PC-9 (cell line): ENCODE measurements at regions not wholly inside any gene's neighbourhood (a gene's known extent, or its start where the extent isn't known, plus 50 kb on each side); places are given as distances from the start of the nearest gene placed in this dataset.

ENCODE experiments used
- BruUV-seq: library from RNA; stranded (reverse); fragments of 400-500 nt; replicated peaks from 2 replicates; lab custom pipeline; 2021; lab: Mats Ljungman, UMichigan
- CTCF ChIA-PET: fragments of 300-600 bp; sonication (Branson Sonifier 250); formaldehyde crosslinking; loops from one replicate; lab custom pipeline; 2022; ENCODE audit warnings: antibody characterized with exemption; lab: Charles Lee
- POLR2A ChIA-PET: fragments of 300-600 bp; sonication (Branson Sonifier 250); formaldehyde crosslinking; loops from one replicate; lab custom pipeline; 2022; ENCODE audit warnings: antibody characterized with exemption; ENCODE audit not compliant: unreplicated experiment; lab: Charles Lee
- DNase-seq, 2 experiments: peaks; one replicate each; pipeline versions ENCODE4 v3.0.0 to v3.0.0-alpha.2; 2015 to 2022; ENCODE audit warnings: mixed read lengths in 1 of 2
- H2AFZ ChIP-seq: fragments of 200-600 bp; sonication (generic); 2 replicates; pipeline ENCODE4 v1.8.1; 2017; ENCODE audit warnings: antibody characterized with exemption
- H3F3A ChIP-seq: fragments of 200-600 bp; sonication (generic); 2 replicates; pipeline ENCODE4 v1.8.1; 2017; ENCODE audit warnings: antibody characterized with exemption, mild to moderate bottlenecking, low read depth; ENCODE audit not compliant: insufficient read depth
- H3K27ac ChIP-seq: fragments of 200-600 bp; sonication (generic); 2 replicates; pipeline ENCODE4 v1.6.1; 2016; ENCODE audit warnings: mixed run types
- H3K27me3 ChIP-seq: fragments of 200-600 bp; sonication (generic); 2 replicates; pipeline ENCODE4 v1.6.1; 2016; ENCODE audit warnings: low read depth, mixed run types; ENCODE audit not compliant: insufficient read depth
- H3K36me3 ChIP-seq: fragments of 200-600 bp; sonication (generic); 2 replicates; pipeline ENCODE4 v1.6.1; 2016; ENCODE audit warnings: low read depth, mixed run types
- H3K4me1 ChIP-seq: fragments of 200-600 bp; sonication (generic); replicated peaks from 2 replicates; pipeline ENCODE4 v1.6.1; 2016; ENCODE audit warnings: mixed run types; ENCODE audit not compliant: insufficient read depth
- H3K4me2 ChIP-seq: fragments of 200-600 bp; sonication (generic); 2 replicates; pipeline ENCODE4 v1.6.1; 2017; ENCODE audit warnings: mixed run types
- H3K4me3 ChIP-seq: fragments of 200-600 bp; sonication (generic); 2 replicates; pipeline ENCODE4 v1.6.1; 2016; ENCODE audit warnings: mixed run types
- H3K79me2 ChIP-seq: fragments of 200-600 bp; sonication (generic); 2 replicates; pipeline ENCODE4 v1.6.1; 2017; ENCODE audit warnings: low read depth, mixed run types
- H3K9me2 ChIP-seq: fragments of 200-600 bp; sonication (generic); 2 replicates; pipeline ENCODE4 v1.8.1; 2017; ENCODE audit warnings: mild to moderate bottlenecking; ENCODE audit not compliant: insufficient read depth
- H3K9me3 ChIP-seq: fragments of 200-600 bp; sonication (generic); 2 replicates; pipeline ENCODE4 v1.8.1; 2016; ENCODE audit warnings: low read depth; ENCODE audit not compliant: insufficient read depth
- H4K20me1 ChIP-seq: fragments of 200-600 bp; sonication (generic); 2 replicates; pipeline ENCODE4 v1.8.1; 2017; ENCODE audit not compliant: insufficient read depth
- EZH2 ChIP-seq: fragments of 200-600 bp; sonication (generic); IDR thresholded peaks from 2 replicates; pipeline ENCODE4 v1.8.0; 2017; ENCODE audit warnings: antibody characterized with exemption, low read depth
- intact Hi-C: fragments of 100-400 bp; cut with micrococcal nuclease; formaldehyde crosslinking; loops from one replicate; pipeline ENCODE4 v1.10.0; 2022; ENCODE audit not compliant: unreplicated experiment
- TF ChIP-seq, protein P1 (sequence below): fragments of 200-600 bp; sonication (generic); conservative IDR thresholded peaks from 2 replicates; pipeline ENCODE4 v1.6.1; 2017; ENCODE audit warnings: mixed run types, antibody characterized with exemption, mild to moderate bottlenecking, moderate library complexity

DNA sequence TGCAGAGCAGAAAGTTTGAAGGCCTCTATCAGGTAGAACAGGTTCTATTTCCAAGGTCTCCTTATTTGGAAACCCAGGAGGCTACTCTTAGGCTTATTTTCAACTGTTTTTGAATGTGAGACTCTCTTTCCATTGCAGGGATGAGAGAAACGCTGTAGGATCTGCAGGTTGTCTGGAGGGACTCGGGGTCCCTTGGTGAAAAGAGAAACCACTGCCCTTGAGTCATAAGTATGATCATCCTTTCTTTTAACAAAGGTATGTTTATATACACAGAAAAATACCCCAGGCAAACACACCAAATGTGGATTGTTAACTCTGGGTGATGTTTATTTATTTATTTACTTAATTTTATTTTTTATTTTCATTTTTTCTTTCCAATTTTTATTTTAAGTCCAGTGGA, 57.8 kb upstream of the MAX start:
- intact Hi-C loops = loop anchor here (5.0 kb wide), 1 partner anchor 58 kb away; the partner anchor contains the start of gene MAX
- BruUV-seq = no TSS peak
- no peaks in the 10 kb centered on the region for H4K20me1 ChIP-seq
- no peak overlapping the region for H3K4me3 ChIP-seq
- 0 out of 2 replicates have a peak, but pooled peaks cover under 1% of the 10 kb centered on the region for H3K9me3 ChIP-seq
- H3K4me1 ChIP-seq = peaks cover 12% of the 10 kb centered on the region
- TF ChIP-seq EZH2 = no peak
- TF ChIP-seq, protein P1, sequence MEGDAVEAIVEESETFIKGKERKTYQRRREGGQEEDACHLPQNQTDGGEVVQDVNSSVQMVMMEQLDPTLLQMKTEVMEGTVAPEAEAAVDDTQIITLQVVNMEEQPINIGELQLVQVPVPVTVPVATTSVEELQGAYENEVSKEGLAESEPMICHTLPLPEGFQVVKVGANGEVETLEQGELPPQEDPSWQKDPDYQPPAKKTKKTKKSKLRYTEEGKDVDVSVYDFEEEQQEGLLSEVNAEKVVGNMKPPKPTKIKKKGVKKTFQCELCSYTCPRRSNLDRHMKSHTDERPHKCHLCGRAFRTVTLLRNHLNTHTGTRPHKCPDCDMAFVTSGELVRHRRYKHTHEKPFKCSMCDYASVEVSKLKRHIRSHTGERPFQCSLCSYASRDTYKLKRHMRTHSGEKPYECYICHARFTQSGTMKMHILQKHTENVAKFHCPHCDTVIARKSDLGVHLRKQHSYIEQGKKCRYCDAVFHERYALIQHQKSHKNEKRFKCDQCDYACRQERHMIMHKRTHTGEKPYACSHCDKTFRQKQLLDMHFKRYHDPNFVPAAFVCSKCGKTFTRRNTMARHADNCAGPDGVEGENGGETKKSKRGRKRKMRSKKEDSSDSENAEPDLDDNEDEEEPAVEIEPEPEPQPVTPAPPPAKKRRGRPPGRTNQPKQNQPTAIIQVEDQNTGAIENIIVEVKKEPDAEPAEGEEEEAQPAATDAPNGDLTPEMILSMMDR = no peak
- DNase-seq = no peak
- no peaks in the 10 kb centered on the region for H3K36me3 ChIP-seq
- no peak overlapping the region for H2AFZ ChIP-seq
- CTCF ChIA-PET = interaction anchor here (0.6 kb wide), 2 partner anchors 256 to 669 kb away, joined by 3 read pairs; no protein-coding TSS in a partner anchor
- no peak overlapping the region for H3K27ac ChIP-seq
- POLR2A ChIA-PET = no interaction called here
- no peaks in the 10 kb centered on the region for H3K27me3 ChIP-seq
- H3K9me2 ChIP-seq = no peaks in the 10 kb centered on the region
- H3F3A ChIP-seq = peaks cover 13% of the 10 kb centered on the region; the same call in 1 of the 2 replicates
- no peaks in the 10 kb centered on the region for H3K79me2 ChIP-seq
- H3K4me2 ChIP-seq = no peak overlapping the region

DNA sequence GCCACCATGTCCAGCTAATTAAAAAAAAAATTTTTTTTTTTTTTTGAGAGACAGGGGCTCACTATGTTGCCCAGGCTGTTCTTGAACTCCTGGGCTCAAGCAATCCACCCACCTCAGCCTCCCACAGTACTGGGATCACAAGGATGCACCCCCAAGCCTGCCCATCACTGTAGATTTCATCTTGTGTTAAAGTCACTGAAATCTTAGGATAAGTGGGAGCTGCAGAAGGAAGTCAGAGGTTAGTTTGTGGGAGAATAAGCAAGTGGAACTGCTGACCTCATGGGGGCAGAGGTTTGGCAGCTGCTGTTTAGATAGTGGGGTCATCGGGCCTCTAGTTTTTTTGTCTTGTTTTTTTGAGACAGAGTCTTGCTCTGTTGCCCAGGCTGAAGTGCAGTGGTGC, 59.7 kb upstream of the MAX start:
- Histone ChIP-seq H3K4me3 (no peak overlapping the region), H3K9me2 (no peaks in the 10 kb centered on the region), H3K4me2 (no peak overlapping the region), H3K27me3 (no peaks in the 10 kb centered on the region), H3K9me3 (no peaks in the 10 kb centered on the region), H4K20me1 (no peaks in the 10 kb centered on the region), H3K27ac (no peak overlapping the region), H3F3A (peaks cover 10% of the 10 kb centered on the region; the same call in 1 of the 2 replicates), H3K79me2 (no peaks in the 10 kb centered on the region), H3K36me3 (no peaks in the 10 kb centered on the region), H2AFZ (no peak overlapping the region), H3K4me1 (peaks cover 17% of the 10 kb centered on the region)
- ChIA-PET POLR2A (interaction anchor here (0.7 kb wide), 1 partner anchor 59 kb away, joined by 7 read pairs; no protein-coding TSS in a partner anchor), CTCF (interaction anchor here (0.6 kb wide), 2 partner anchors 24 to 351 kb away, joined by 7 to 8 read pairs; no protein-coding TSS in a partner anchor)
- TF ChIP-seq EZH2 = no peak
- TF ChIP-seq, protein P1 = no peak
- intact Hi-C loops = loop anchor here (5.0 kb wide), 1 partner anchor 60 kb away; the partner anchor contains the start of gene MAX
- no peak for DNase-seq
- BruUV-seq = no TSS peak

DNA sequence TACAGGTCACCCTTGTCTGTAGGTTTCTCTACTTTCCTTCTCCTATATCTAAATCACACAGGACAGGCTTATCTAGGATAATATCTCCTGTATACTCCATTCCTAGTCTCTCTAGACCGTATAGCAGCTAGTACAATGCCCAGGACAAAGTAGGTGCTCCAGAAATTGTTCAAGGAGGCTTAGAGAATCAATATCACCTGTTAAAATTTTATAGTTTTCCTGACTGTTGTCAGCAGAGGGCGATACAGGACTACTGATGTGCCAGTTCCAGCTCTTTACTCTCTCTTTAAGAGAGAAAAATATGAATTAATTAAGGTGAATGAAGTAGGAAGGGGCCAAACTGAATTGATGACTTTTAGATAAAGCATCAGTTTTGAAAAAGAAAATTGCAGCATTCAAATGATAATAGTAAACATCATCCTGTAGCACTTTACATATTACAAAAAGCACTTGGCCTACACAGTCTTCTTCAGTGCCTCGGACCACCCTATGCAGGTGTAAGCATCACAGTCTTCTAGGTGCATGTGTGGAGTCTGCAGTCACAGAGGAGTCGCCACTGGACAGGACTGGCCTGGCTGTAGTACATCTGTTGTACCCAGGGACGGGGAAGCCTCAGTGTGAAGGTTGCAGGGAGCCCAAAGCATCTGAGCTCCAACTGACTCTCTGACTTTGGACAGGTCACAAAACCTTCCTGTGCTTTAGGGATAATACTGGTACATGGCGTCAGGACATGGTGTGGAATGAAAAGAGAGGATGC, 61.9 kb upstream of the MAX start:
- no peaks in the 10 kb centered on the region for H4K20me1 ChIP-seq
- ChIA-PET CTCF (interaction anchor here (0.6 to 1.8 kb wide), 8 partner anchors 9 to 908 kb away, joined by 3 to 9 read pairs (median 4); no protein-coding TSS in a partner anchor), POLR2A (interaction anchor here (0.6 to 0.8 kb wide), 5 partner anchors 12 to 1192 kb away, joined by 3 to 12 read pairs (median 6); partner anchors contain the start of gene FUT8)
- H3K27ac ChIP-seq = no peak overlapping the region
- peaks cover 17% of the 10 kb centered on the region for H3K4me1 ChIP-seq
- H3K79me2 ChIP-seq = no peaks in the 10 kb centered on the region
- no peaks in the 10 kb centered on the region for H3K36me3 ChIP-seq
- TF ChIP-seq, protein P1 = peak; percentile 97
- TF ChIP-seq EZH2 = no peak
- BruUV-seq = no TSS peak
- no peaks in the 10 kb centered on the region for H3K9me2 ChIP-seq
- peak overlapping the region; percentile 2; the same call in 1 of the 2 replicates for H3K4me2 ChIP-seq
- H3K27me3 ChIP-seq = no peaks in the 10 kb centered on the region
- no peak overlapping the region for H2AFZ ChIP-seq
- H3K4me3 ChIP-seq = no peak overlapping the region
- peaks cover 10% of the 10 kb centered on the region; the same call in 1 of the 2 replicates for H3F3A ChIP-seq
- intact Hi-C loops = loop anchor here (1.0 to 5.0 kb wide), 9 partner anchors 62 to 1231 kb away; partner anchors contain the start of genes FUT8 and MAX
- peak; percentile 34 to 55 for DNase-seq
- H3K9me3 ChIP-seq = no peaks in the 10 kb centered on the region
